AG04449 (cell line): ENCODE measurements at regions not wholly inside any gene's neighbourhood (a gene's known extent, or its start where the extent isn't known, plus 50 kb on each side); places are given as distances from the start of the nearest gene placed in this dataset.

ENCODE experiments used
- CTCF ChIA-PET: fragments of 350-600 bp; formaldehyde crosslinking; extraction: SDS; loops from one replicate; lab custom pipeline; 2021; ENCODE audit warnings: antibody characterized with exemption; lab: Yijun Ruan, JAX
- POLR2A ChIA-PET: fragments of 400-600, 350-600 bp; formaldehyde crosslinking; extraction: SDS; loops from one replicate; lab custom pipeline; 2020; ENCODE audit warnings: antibody characterized with exemption, inconsistent platforms; lab: Yijun Ruan, JAX
- DNase-seq: peaks from one replicate; pipeline ENCODE4 v3.0.0-alpha.2; 2010; ENCODE audit warnings: low read depth, low spot score
- H3K4me3 ChIP-seq: 2 replicates; pipeline ENCODE4 v1.5.1; 2011; ENCODE audit warnings: low read depth, mild to moderate bottlenecking, control low read depth, low read length
- CTCF ChIP-seq: IDR thresholded peaks from one replicate; pipeline ENCODE4 v1.5.1; 2011; ENCODE audit warnings: mild to moderate bottlenecking, moderate library complexity, low read length, control low read depth, inconsistent platforms; ENCODE audit not compliant: insufficient read depth; ENCODE audit errors: missing control alignments

- ChIA-PET CTCF (no interaction called here), POLR2A (interaction anchor here (0.7 kb wide), 1 partner anchor 22 kb away, joined by 3 read pairs; no protein-coding TSS in a partner anchor)
- DNase-seq: no peak
- H3K4me3 ChIP-seq: no peak overlapping the region
- TF ChIP-seq CTCF: no peak
Measured at GRCh38 chr3:171936191-171936841, 93.2 kb downstream of the TMEM212 start.

GRCh38 chr3:171939578-171939977 lies 96.4 kb downstream of the TMEM212 start:
- no peak for DNase-seq
- ChIA-PET POLR2A (no interaction called here), CTCF (no interaction called here)
- TF ChIP-seq CTCF: no peak
- H3K4me3 ChIP-seq: no peak overlapping the region

GRCh38 chr3:171940151-171940649 lies 97.1 kb downstream of the TMEM212 start:
- no peak overlapping the region for H3K4me3 ChIP-seq
- DNase-seq: no peak
- CTCF ChIA-PET: no interaction called here
- TF ChIP-seq CTCF: no peak
- POLR2A ChIA-PET: no interaction called here

- ChIA-PET POLR2A (no interaction called here), CTCF (no interaction called here)
- no peak for DNase-seq
- H3K4me3 ChIP-seq: no peak overlapping the region
- no peak for TF ChIP-seq CTCF
Measured at GRCh38 chr3:171943262-171944117, 95.9 kb upstream of the FNDC3B start.

- ChIA-PET POLR2A (no interaction called here), CTCF (no interaction called here)
- TF ChIP-seq CTCF: no peak
- H3K4me3 ChIP-seq: no peak overlapping the region
- DNase-seq: no peak
Measured at GRCh38 chr3:171944118-171945016, 95.0 kb upstream of the FNDC3B start.
